HG02970 (cell line): ENCODE measurements at regions not wholly inside any gene's neighbourhood (a gene's known extent, or its start where the extent isn't known, plus 50 kb on each side); places are given as distances from the start of the nearest gene placed in this dataset.

ENCODE experiments used
- ATAC-seq: cut with Tn5 transposase; IDR thresholded peaks from one replicate; pipeline ENCODE4 v1.9.1; 2021; ENCODE audit warnings: mild to moderate bottlenecking, moderate library complexity, moderate number of reproducible peaks; ENCODE audit not compliant: unreplicated experiment, low FRiP score

- no peak for ATAC-seq
These were observed 293.9 kb downstream of the RAB28 start for GRCh38 chr4:13190093-13190721.

- ATAC-seq, result no peak
These were observed 299.9 kb downstream of the RAB28 start for GRCh38 chr4:13184199-13184598.

- ATAC-seq, result no peak
These were observed 302.0 kb downstream of the RAB28 start for GRCh38 chr4:13182133-13182532.

GRCh38 chr4:13181681-13182080 is 302.5 kb downstream of the RAB28 start:
- ATAC-seq, result no peak

- ATAC-seq, result no peak
These were observed 303.4 kb downstream of the RAB28 start for GRCh38 chr4:13180701-13181100.

GRCh38 chr4:13178621-13179020 is 305.5 kb downstream of the RAB28 start:
- no peak for ATAC-seq

GRCh38 chr4:13176741-13177142 is 307.4 kb downstream of the RAB28 start:
- no peak for ATAC-seq

GRCh38 chr4:13174926-13175325 is 309.2 kb downstream of the RAB28 start:
- ATAC-seq, result no peak

GRCh38 chr4:13174001-13174400 is 310.1 kb downstream of the RAB28 start:
- ATAC-seq, result no peak

- ATAC-seq, result no peak
These were observed 312.7 kb downstream of the RAB28 start for GRCh38 chr4:13171292-13172057.

GRCh38 chr4:13169731-13170525 is 314.2 kb downstream of the RAB28 start:
- no peak for ATAC-seq

- ATAC-seq, result no peak
These were observed 315.8 kb downstream of the RAB28 start for GRCh38 chr4:13168326-13168725.

- ATAC-seq, result no peak
These were observed 317.9 kb downstream of the RAB28 start for GRCh38 chr4:13166214-13166613.

GRCh38 chr4:13164783-13165331 is 319.3 kb downstream of the RAB28 start:
- no peak for ATAC-seq

GRCh38 chr4:13162886-13163285 is 321.3 kb downstream of the RAB28 start:
- no peak for ATAC-seq

- no peak for ATAC-seq
These were observed 323.2 kb downstream of the RAB28 start for GRCh38 chr4:13160920-13161319.

GRCh38 chr4:13159041-13159620 is 325.0 kb downstream of the RAB28 start:
- ATAC-seq, result no peak

- no peak for ATAC-seq
These were observed 332.9 kb downstream of the RAB28 start for GRCh38 chr4:13151194-13151593.

GRCh38 chr4:13143222-13144070 is 340.7 kb downstream of the RAB28 start:
- no peak for ATAC-seq

- ATAC-seq, result no peak
These were observed 341.4 kb downstream of the RAB28 start for GRCh38 chr4:13142726-13143125.
